ENCODE measurements at regions not wholly inside any gene's neighbourhood (a gene's known extent, or its start where the extent isn't known, plus 50 kb on each side); places are given as distances from the start of the nearest gene placed in this dataset.

DNA sequence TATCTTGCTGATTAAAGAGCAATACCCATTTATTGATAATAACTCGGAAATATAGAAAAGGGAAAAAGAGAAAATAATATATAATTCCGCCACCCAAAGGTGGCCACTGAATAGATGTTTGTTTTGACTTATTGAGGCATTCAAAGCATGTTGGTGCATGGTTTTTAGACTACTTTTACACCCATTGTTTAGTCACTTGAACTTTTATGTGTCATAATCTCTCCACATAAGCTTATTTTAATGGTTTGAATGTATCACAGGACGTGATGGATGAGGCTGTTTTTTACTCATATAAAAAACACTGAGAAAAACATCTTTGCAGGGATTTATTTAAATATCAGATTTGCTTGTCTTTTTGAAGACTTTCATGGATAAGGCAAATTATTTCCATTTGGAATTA is 120.4 kb downstream of the ACKR3 start:
- DNase-seq (ENCODE audit: low read depth): no peak

DNA sequence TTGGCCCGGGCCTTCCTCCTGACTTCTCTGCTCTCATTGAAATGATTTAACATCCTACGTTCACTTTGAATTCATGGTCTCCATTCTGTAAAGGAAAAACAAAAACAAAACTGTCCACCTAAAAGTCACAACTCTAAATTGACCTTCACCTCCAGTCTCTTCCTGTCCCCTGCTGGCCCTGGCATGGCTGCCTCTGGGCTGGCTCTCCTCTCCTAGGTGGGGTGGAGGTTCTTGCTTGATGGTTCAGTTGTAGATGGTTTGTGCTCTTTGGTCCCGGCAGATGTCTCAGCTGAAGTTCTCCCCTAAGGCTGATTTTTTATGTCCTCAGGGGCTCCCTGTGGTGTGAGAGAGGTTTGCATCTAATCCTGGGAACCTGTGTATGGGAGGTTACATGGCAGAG is 121.1 kb downstream of the ACKR3 start:
- no peak for DNase-seq (ENCODE audit: low read depth)

DNA sequence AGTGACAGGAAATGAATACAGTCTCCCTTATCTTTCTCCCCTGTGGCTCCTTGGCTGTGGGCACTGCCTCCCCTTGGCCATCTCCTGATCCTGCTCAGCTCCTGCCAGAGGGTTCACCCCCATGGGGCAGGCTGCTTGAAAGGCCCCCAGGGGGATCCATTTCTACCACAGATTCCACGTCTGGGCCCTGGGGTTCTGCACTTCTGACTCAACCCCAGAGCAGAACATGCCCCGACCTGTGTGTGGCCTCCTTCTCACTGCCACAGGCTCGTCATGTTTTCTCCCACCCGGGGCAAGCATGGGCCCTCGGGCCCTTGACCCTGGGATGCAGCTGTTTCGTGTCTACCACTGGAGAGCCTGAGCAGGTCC is 122.2 kb downstream of the ACKR3 start:
- DNase-seq (ENCODE audit: low read depth): no peak

DNA sequence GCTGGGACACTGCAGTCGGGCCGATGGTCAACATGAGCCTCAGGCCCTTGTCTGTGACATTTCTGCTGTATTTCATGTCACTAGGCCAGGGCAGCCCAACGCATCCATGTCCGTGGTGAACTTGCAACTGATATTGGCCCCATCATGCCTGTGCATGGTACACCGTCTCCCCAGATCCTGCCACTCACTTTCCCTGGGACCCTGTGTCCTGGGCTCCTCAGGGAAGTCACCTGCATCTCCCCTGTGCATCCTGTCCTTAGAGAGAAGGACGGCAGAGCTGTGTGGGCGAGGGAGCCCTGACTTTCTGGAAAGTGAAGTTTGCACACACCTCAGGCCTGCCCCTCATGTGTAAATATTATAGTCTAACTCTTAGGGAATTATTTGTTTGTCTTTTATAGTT is 123.3 kb downstream of the ACKR3 start:
- DNase-seq (ENCODE audit: low read depth): no peak

DNA sequence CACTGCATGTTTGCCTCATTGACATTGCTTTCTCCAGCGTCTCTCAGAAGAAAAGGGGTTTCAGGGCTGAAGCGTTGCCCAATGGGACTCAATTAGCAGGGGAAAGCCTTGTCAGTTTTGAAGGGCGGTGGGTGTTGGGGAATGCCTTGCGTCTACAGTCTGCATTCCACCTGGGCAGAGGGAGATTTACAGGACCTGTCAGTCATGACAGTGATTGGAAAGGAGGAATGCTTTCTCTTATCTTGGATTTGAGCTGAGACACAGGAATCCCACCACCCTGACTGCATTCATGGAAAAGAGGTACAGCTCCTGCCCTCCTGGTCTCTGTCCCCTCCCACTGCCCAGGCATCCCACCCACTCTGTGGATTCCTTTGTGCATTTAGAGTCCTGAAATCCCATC is 123.9 kb downstream of the ACKR3 start:
- no peak for DNase-seq (ENCODE audit: low read depth)

DNA sequence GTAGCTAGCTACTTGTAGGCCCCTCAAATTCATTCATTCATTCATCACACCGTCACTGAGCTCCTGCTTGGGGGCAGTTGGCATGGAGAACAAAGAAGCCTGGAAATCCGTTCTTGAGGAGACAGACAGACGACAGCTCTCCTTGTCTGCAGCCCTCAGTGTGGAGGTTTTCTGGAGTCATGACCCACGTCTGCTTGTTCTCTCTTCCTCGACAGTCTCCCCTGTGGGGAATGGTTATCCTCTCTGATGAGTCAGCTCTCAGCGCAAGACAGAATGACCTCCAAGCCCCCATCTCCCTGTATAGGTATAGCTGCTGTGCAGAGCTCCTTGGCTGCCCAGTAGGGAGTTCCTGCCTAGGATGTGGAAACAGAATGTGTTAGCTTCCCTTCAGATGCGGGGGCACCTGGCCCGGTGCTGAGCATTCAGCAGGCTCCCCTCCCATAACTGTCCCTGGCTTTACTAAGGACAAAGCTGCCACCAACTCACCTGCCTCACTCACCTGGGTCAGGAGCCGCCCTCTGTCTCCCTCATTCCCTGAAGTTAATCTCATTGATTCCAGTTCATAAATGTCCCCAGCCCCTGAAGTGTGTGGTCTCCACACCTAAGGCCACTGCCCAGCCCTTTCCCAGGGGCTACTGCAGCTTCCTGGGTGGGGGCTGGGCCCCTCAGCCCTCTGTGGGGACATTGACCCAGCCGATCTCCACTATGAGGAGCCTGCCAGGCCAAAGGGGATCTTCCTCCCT is 124.7 kb downstream of the ACKR3 start:
- DNase-seq (ENCODE audit: low read depth): no peak

DNA sequence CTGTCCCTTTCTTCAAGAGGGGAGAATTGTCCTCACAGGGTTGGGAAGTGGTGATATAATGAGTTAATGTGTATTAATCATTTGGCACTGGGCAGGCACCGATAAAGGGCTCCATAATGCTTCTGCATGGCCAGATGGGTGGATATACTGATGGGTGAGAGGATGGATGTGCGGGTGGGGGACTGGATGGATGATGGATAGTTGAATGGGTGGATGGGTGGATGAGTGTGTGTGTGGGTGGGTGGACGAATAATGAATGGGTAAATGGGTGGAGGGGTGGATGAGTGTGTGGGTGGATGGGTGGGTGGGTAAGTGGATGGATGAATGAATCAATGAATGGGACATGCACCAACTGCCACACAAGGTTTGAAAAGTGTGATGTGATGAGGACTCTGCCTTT is 127.2 kb downstream of the ACKR3 start:
- no peak for DNase-seq (ENCODE audit: low read depth)

DNA sequence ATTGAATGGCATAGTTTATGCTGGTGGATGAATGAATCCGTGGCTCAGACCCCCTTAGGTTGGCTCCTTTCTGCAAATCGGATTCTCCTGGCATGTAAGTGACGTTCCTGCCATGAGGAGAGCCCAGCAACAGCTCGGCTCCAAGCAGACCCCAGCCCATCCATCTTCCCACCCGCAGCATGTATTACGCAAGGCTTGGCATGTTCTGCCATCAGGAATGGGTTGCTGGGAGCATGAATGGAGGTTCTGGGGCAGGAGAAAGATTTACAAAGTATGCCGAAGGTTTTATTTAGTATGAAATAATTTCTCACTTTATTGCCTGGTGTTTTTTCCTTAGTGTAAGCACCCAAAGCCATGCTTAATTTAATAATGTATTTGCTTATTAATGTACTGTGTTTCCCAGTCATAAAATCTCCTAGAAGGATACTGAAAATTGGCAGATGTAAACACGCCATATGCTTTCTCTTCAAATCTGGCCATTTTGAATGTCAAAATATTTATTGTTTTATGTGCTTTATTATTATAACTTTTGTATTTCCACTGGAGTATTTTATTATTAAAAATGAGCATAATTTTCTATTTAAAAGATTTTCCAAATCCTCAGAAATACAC is 128.5 kb downstream of the ACKR3 start:
- no peak for DNase-seq (ENCODE audit: low read depth)

DNA sequence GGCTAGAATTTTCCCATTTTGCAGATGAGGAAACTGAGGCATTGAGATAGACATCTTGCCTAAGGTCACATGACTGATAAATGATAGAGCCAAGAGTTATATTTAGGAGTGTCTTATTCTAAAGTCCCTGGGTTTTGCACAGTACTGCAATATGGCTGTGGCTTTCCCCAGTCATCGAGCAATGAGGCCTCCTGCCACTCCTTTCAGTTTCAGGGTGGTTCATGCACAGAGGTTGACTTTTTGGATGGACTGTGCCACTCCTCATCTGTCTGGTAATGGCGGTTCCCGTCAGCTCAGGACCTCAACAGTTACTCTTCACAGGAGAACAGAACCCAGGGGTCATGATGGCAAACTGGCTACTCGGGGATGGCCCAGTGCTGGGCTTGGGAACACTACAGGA is 131.1 kb downstream of the ACKR3 start:
- DNase-seq (ENCODE audit: low read depth): no peak

DNA sequence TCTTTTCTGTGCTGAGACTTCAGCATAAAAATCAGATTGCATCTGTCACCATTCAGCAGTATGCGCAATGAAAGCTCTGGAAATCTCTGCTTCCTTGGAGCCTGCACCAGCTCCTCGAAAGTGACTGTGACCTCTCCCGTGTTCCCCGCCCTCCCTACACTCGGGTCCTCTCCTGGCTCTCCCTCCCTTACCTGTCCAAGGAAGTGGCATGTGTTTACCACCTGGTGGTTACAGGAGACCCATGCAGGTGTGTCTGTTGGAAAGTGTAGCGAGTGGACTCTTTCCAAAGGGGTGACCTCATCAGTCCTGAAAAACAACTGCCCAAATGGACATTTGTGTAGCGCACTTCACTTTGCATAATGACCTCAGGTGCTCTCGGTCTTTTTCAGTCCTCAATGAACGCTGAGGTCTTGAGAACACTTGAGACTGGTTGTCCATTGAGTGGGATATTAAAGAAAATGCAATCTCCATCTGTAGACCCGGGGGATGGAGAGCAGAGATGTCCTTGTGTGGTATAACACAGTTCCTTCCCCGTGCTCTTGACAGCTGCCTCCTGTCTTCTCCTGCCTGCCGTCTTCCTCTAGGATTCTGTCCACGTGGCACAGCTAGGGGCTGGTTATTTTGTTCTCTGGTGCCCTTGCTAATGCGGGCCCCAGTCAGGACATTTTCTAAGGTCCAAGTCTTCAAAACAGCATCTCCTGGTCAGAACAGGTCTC is 133.2 kb downstream of the ACKR3 start:
- DNase-seq (ENCODE audit: low read depth): no peak

DNA sequence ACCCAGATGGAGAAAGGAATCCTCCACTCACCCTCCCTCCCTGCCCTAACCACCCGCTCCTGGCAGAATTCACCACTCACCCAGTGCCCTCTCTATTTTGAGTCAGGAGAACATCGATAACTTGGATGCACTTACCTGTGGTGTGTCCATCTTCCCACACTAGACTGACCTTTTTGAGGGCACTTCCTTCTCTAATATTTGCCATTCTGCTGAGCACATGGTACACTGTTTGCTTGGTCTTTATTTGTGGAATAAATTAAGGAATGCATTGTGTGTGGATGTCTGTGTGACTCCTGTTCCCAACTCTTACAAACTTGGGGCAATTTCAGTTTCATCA is 133.7 kb downstream of the ACKR3 start:
- no peak for DNase-seq (ENCODE audit: low read depth)

DNA sequence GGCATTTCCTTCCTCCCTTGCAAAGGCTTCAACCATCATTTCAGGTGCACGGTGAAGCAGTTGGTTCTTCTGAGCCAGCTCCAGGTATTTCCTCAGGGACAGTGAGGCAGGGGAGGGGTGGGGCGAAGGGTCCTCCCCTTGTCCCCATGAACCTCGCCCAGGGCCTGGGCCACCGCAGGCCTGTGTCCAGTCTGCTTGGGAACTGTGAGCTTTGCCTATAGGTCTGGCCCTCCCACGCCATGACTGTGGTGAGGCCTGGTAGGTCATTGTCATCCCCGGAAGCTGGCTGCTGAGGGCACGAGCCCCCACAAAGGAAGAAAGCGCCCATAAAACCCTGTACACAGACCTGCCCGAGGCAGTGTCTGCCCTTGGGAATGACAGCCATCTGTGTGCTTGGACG is 134.3 kb downstream of the ACKR3 start:
- no peak for DNase-seq (ENCODE audit: low read depth)

DNA sequence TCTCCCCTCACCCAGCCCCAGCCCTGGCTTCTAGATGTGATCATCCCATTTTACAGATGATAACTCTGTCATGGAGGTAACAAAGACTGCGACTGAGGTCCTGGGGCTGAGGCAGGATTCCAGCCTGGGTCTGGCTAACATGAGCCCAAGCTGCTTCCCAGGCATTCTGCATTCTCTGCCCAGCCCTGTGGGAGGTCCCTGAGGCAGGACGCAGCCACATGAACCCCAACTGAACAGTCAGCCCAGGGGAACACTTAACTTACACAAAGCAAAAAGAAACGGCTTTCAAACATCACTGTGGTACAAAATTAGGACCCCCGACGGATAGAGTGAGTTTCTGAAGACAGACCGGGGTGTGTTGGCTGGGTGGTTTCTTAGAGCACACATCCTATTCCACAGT is 135.3 kb downstream of the ACKR3 start:
- DNase-seq (ENCODE audit: low read depth): no peak

DNA sequence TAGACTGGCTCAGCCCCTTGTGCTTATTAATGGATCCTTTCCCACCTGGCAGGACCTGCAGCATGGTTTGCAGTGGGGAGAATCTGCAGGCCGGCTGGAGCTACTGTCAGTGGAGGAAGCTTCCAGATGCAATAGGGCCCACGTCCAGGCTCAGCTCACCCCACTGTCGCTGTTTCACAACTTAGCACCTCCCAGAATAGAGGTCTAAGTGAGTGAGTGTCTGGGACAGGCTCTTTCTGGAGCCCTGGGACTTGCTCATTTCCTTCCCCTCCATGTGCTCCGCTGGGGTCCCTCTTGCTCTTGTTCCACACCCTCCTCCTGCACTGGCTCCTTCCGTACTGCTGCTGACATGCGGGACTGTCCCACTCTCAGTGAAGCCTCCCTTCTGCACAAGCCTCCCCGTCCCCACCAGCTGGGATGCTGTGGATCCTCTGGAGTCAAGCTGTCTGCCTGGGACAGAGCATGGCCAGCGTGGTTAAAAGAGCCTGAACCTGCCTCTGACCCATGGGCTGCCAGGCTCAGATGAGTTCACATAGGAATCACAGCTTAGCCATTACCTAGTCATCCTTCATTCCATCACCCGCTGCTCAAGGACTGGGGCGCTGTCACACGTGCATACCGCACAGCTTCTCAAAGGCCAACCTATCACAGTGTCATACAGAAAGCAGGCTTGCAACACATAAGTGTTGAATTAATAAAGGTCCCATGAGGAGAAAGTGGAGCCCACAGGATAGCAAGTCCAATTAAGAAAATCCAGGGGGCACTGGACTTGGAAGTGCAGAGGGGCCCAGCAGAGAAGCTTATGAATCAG is 135.9 kb downstream of the ACKR3 start:
- no peak for DNase-seq (ENCODE audit: low read depth)

DNA sequence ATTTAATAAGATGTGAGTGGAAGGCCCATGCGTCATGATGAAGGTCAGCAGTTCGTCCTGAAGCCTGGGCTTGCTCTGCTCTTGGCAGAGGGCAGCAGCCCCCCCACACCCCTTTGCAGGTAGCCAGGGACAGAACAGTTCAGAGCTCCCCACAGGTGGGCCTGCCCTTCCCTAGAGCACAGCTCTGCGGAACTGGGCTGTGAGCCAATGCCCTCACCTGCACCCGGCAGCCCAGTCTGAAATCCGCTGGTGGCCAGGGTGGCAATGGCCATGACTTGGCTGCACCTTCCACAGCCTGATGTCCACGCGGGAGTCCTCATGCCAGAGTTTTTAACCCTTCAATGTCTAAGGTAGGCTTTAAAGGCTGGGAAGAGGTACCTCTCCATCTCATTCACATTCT is 136.7 kb downstream of the ACKR3 start:
- no peak for DNase-seq (ENCODE audit: low read depth)

DNA sequence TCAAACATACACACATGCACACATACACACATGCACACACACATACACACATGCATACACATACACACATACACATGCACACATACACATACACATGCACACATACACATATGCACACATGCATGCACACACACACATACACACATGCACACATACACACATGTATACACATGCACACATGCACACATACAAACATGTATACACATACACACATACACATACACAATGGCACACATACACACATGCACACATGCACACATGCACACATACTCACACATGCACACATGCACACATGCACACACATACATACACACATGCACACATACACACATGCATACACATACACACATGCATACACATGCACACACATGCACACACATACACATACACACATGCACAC is 137.2 kb downstream of the ACKR3 start:
- no peak for DNase-seq (ENCODE audit: low read depth)

DNA sequence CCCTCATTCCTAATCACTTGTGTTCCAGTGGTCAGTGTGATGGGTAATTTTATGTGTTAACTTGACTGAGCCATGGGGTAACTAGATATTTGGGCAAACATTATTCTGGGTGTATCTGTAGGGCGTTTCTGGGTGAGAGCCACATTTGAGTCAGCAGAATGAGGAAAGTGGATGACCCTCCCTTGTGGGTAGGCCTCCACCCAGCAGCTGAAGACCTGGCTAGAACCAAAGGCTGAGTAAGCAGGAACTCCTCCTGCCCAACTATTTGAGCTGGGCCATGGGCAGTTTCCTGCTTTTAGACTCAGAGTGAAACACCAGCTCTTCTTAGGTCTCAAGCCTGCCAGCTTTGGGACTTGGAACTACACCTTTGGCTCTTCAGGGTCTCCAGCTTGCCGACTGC is 141.8 kb downstream of the ACKR3 start:
- no peak for DNase-seq (ENCODE audit: low read depth)

DNA sequence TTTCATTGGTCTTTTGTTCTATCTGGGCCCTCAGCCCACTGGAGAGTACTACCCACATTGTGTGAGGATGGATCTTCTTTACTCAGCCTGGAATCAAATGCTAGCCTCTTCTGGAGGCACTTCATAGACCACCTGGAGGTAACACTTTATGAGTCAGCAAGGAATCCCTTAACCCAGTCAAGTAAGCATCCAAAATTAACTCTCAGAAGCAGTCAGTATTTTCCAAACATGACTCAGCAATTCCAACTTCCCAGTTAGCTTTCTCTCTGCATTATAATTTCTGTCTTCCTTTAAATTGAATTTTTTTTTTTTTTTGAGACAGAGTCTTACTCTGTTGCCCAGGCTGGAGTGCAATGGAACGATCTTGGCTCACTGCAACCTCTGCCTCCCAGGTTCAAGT is 142.7 kb downstream of the ACKR3 start:
- DNase-seq (ENCODE audit: low read depth): no peak

DNA sequence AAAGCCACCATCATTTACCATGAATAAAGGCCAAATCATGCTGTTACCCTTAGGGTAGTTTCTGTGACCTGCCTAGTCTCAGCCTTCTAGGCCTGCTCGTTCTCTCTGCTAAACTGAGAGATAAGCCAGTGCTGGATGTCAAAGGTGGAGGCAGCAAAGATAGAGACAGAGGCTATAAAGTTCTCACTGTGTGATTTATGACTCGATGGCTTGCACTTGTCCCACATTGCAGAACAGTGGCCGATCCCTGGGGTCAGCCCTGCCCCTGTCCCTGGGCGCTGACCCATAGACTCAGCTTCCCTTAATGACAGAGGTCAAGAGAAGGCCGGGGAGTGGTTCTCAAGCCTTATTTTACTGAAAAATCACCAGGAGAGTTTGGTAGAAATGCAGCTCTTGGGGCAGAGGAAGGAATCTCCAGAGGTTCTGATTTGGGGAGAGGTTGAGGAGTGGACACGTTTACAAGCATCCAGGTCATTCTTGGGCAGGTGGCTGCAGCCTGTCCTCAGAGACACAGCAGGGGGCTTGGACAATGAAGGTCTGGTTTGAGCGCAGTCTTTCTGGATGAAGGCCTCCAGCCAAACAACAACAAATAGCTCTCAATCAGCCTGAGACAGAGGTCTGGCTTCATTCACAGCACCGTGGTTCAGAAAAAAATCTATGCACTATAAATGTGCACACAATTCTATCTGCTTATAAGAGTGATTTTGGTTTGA is 143.5 kb downstream of the ACKR3 start:
- DNase-seq (ENCODE audit: low read depth): no peak

DNA sequence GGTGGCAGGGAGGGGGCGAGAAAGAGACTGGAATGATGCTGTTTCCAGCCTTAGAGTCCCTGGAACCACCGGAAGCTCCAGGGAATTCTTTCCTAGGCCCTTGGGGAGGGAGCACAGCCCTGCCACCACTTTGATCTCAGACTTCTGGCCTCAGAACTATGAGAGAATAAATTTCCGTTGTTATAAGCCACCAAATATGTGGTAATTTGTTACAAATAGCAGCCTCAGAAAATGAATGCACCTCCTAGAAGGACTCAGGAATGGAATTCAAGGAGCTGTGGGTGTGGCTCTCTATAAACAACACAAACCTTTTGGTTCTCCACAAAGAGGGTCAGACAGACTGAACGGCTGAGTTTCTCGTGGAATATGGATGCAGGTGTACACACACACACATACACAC is 144.5 kb downstream of the ACKR3 start:
- DNase-seq (ENCODE audit: low read depth): no peak

DNA sequence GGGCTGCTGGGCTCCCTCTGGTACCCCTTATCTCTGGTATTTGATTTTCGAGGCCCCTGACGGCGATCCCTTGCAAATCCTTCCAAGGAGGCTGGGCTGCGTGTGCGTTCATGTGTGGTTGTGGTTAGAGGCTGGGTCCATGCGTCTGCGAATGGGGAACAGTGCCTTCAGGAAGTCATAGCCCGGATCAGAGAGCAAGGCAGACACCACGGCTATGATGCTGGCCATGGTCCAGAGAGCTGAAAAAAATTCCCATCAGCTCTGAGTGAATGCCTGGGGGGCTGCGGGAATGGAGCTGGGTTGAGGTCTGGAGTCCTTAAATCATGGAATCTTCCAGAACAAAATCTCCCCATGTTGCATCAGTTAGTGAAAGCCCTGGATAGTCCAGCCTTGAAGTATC is 145.5 kb downstream of the ACKR3 start:
- DNase-seq (ENCODE audit: low read depth): no peak

DNA sequence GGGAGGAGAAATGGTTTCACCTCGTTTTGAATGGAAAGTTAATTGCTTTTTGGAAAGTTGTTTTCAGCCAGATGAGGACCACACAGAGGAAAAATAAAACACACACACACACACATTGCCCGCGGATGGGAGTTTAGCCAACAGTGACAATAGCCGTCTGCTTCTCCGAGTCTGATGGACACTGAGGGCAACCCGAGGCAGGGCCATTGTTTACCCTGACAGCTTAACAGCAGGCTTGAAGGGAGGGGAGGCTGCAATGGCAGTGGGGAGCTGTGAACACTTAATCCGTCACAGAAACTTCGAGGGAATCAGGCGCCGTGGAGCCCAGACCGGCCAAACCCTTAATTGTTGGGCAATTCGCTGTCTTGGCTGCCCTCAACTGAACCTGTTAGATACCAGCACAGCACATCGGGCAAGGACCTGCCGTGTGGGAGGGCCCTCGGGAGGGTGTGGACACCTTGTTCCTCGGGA is 145.9 kb downstream of the ACKR3 start:
- DNase-seq (ENCODE audit: low read depth): no peak
